Limb (tissue), 2 donors: ENCODE measurements at regions not wholly inside any gene's neighbourhood (a gene's known extent, or its start where the extent isn't known, plus 50 kb on each side); places are given as distances from the start of the nearest gene placed in this dataset.

Source experiments
- DNase-seq, 2 donors: peaks; one replicate each; pipeline ENCODE4 v3.0.0-alpha.2; 2016; ENCODE audit errors: extremely low spot score in 2 of 2

DNA sequence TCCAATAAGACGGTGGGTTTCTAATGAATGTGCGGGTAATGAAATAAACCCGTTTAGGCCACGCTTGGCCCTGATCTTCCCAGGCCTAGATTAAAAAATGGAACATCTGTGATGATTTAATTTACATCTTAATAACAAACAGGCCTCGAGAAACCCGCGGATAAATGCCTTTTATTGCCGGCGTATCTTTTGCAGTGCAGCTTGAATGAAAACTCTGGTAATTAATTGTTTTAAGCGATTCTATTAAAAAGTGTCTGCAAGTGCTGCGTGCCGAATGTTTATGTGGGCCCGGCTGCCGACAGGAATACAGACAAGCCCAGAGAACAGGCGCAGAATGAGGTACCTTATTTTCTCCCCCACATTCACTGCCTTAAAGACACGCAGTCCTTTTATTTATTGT is 420.7 kb downstream of the MN1 start:
- DNase-seq: no peak

DNA sequence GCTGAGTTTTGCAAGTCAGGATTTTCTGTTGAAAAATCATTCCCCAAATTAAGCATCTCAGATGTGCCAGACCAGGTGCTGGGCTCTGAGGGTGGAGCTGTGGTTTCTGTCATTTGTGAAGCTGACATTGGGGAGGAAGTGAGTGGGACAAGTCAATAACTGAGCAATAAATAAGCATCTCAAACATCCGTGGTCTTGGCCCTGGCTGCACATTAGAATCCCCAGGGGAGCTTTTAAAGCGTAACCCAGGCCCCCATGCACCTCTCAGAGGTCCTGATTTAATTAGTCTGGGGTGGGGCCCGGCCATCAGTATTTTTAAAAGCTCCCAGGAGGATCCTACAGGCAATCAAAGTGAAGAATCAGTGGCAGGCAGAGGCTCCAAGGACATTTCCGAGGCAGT is 420.0 kb downstream of the MN1 start:
- no peak for DNase-seq

DNA sequence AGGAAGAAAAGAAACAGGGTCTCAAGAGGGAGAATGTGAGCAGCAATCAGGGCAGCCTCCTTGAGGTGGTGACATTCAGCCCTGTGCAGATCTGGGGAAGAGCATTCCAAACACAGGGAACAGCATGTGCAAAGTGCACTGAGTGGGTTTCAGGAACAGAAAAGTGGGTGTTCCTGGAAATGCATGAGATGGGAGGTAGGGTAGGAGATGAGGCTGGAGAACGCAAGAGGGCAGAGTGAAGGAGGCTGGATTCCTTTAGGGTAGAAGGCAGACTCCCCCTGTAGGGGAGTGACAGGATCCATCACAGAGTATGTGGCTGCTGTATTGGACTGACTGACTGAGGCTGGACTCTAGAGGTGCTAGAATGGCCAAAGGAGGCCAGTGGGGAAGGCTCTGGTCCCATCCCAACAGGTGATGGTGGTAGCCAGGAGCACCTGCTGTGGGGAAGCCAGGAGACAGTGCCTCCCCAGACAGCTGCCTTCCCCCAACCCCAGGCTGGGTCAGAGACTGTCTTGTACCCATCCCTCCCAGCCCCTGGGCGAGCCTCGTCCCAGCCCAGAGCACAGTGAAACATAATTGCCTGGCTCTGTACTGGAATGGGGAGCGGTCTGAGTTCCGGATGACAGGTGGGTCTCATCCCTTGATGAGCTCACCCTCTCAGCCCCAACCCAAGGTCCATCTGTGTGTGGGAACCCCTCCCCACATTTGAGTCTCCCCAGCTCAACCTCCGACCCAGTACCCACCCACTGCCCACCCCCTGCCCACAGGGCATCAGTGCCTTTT is 419.4 kb downstream of the MN1 start:
- no peak for DNase-seq

DNA sequence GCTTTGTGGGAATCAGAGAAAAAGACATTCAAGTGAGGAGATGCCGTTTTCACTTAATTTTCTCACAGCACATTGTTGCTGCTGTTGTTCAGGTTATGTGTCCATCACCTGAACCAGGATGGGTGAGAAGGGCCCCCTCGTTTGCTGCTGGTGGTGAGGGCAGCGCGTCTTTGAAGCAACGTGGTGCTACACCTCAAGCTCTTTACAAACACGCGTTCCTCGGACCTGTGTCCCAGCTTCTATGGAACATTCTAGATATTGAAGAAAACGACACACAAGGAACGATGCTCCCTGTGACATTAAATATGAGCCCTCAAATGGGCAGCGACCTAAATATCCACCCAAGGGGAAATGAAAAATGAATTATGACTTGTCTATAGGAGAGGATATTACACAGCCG is 418.6 kb downstream of the MN1 start:
- peak in 1 of 2 donors; percentile 7 for DNase-seq

DNA sequence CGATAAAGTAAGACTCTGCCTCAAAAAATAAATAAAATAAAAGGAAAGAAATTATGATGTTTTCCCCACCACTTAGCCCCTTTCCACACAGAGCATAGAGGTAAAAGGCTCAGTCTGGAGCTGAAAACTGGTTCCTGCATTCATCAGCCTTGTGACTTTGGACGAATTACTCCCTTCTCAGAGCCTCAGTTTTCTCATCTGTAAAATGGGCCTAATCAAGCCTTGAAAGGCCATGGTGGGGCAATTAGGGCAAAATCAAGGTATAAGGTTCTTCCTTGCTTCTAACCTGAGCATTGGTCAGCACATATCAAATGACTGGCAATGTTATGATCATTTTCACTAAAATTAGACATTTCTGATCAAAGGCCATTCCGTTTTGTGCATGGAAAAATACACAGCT is 417.7 kb downstream of the MN1 start:
- DNase-seq: no peak

DNA sequence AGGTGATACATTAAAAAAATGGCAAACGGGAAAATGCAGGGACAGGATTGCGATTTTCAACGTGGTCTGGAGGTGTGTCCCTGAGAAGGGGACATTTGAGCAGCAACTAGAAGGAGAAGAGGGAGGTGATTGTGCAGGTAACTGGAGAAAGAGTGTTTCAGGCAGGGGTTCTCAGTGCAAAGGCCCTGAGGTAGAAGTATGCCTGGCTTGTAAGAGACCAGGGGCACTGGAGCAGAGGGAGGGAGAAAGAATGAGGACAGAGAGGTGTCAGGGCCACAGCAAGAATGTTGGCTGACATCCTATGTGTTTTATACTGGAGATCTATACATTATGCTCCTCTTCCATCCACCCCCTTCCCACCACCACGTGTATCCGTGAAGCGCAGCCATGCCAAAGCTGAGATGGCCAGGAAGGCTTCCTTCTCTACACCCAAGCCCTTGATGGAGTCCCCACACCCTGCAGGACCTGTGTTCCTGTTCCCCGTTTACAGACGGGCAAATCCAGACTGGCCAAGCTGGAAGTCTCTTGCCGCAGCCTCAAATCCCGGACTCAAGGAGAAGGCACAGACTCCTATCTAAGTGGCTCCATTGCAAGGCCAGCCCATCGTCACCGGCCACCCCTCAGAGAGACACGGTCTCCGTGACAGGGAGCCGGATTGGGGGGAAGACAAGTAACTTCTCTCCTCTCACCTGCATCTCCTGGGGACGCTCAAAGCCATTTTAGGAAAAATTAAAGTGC is 416.1 kb downstream of the MN1 start:
- peak in 1 of 2 donors; percentile 28 for DNase-seq

DNA sequence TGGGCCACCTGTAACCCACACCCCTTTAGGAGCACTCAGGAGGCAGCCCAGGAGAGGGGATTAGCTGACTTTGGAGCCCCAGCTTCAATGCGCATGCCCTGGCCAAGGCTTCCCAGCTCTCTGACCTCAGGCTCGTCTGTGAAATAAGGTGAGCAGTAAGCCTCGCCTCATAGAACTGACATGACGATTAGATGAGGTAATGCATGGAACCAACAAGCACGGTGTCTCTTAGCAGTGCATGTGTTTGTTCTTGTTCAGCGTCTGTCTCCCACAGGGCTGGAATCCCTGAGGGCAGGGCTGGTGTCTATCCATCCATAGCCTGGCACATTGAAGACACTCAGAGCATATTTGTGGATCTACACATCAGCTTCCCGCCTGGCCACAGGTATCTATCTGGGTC is 415.4 kb downstream of the MN1 start:
- DNase-seq: peak in 1 of 2 donors; percentile 29

DNA sequence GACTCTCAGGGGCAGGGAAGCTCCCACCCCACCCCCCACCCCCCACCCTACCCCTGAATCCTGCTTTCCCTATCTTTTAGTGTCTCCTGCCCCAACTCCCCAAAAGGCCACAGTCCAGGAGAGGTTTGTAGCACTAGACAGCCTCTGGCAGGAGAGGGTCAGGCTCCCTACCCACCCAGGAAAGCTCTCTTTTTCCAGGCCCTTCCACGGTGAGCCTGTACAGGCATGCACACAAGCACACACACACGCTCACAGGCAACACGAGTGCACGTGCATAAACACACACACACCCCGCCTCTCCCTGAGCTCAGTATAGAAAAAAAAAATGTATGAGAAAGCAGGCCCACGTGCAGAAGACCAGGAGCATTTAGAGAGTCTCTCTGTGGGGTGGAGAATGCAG is 414.0 kb downstream of the MN1 start:
- peak in 1 of 2 donors; percentile 28 for DNase-seq

DNA sequence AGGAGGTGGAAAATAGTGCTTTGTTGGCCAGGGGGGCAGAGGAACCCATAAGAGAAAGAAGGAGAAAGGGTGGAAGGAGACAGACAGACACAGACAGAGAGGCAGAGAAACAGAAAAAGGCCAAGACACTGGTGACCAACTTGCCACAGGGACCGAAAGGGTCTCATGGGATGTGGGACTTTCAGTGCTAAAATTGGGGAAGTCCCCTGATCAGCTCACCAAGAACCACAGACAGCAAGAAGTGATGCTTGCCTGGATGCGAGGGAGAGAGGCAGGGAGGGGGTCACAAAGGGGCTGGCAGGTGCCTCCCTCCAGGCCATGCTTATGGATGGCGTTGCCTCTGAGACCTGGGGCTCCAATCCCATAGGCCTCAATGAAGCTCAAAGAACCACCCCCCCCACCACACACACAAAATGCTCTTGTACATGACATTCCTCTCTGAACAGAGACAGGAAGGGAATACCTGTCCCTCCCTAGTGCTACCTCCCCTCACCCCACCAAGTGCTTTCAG is 413.4 kb downstream of the MN1 start:
- DNase-seq: peak in 1 of 2 donors; percentile 18

DNA sequence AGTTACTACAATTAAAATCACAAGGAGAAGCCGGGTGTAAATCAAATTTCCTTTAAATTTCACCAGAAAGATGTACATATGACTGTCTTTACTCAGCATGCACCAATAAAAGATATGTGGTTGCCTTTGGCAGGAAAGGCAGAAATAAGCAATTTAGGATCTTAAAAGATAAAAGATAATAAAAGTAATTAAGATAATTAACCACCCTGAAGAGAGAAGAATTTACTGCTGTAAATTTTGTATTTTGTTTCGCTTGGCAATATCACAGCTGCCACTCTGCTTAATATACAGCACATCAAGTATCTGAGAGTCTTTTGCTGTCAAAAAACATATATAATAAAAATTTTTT is 411.9 kb downstream of the MN1 start:
- no peak for DNase-seq

DNA sequence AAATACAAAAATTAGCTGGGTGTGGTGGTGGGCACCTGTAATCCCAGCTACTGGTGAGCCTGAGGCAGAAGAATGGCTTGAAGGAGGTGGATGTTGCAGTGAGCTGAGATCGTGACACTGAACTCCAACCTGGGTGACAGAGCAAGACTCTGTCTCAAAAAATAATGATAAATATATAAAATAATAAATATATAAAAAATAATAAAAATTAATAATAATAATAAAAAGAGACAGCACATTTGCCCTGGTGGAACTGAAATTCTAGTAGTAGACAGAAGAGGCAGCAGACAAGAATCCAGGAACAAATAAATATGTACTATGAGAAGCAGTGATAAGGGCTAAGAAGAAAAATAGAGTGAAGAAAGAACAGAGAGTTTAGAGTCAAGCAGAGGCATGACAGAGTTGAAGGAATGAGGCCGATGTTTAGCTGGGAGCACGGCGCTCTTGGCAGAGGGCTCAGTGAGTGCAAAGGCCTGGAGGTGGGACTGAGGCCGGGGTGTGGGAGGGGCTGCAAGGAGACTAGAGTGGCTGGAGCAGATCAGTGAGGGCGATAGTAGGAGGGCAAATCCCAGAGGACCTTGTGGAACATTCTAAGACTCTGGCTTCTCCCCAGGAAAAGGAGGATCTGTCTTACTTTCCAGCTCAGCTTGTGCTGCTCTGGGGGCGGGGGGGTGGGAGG is 410.3 kb downstream of the MN1 start:
- no peak for DNase-seq

DNA sequence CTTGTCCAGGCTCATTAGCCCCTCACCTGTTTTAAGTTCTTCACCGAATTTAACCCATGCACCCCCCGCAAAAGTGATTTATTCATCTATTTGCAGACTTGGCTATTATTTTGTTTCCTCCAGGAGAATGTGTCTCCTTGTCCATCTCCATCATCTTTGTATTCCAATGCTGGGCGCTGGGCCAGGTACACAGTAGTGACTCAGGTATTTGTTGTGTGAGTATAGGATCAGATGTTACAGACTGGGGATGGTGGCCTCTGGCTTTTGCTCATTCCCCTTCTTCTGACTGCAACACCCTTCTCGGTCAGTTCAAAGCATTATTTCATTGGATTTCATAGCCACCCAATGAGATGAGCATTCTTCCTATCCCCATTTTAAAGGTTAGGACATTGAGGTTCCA is 408.2 kb downstream of the MN1 start:
- no peak for DNase-seq

DNA sequence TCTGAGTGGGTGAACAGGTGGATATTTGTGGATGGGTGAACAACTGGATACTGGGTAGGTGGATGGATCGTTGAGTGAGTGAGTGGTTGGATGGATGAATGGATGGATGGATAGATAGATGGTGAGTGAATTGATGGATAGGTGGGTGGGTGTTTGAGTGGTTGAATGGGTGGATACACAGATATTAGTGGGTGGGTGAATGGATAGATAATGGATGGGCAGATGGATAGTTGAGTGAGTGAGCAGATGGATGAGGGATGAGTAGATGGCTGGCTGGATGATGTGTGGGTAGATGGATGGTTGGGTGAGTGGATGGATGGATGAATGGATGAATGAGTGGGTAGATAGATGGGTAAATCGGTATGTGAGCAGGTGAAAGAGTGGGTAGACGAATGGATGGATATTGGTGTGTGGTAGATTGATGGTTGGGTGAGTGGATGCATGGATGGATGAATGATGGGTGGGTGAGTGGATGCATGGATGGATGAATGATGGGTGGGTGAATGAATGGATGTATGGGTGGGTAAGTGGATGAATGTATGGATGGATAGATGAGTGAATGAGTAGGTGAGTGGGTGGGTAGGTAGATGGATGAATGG is 406.7 kb downstream of the MN1 start:
- DNase-seq: no peak

DNA sequence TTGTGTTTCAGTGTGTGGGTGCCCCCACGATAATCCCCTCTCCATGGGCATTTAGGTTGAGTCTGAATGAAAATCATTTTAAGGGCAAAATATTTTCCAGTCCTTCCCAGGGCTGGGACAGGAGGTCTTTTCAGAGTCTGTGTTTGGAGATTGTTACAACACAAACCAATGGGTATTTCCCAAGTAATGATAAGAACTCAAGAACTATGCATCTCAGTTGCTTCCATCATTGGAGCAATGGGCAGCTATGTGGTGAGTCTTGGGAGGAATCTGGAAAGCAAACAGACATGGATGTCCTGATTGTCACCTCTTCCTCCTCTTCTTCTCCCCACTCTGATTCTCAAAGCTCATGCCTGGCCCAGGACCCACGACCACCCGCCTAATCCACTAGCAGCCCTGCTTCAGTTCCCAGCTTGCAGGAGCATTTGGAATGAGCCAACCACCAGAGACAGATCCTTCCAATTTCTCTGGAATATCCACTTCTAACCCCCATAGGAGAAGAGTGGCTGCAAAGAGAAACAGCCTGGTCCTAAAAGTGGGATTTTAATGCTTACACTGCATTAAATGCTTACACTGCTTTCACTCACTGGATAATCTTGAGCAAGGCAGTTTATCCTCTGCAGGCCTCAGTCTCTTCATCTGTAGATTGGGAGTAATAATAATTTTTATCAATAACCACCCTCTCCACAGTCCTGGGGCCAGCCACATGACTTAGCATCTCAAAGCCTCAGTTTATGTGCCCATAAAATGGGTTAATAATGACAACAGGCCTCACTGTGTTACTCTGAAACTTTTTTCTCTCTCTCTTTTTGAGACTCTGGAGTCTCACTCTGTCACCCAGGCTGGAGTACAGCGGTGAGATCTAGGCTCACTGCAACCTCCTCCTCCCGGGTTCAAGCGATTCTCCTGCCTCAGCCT is 404.3 kb downstream of the MN1 start:
- no peak for DNase-seq

DNA sequence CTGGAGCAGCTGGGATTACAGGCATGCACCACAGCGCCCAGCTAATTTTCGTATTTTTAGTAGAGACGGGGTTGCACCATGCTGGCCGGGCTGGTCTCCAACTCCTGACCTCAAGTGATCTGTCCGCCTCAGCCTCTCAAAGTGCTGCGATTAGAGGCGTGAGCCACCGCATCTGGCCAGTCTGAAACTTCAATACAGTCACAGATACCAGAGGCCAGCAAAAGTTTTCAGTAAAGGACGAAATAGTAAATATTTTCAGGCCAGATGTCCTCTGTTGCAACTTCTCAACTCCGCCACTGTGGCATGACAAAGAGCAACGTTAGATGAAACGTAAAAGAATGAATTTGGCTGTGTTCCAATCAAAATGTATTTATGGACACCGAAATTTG is 403.6 kb downstream of the MN1 start:
- no peak for DNase-seq

DNA sequence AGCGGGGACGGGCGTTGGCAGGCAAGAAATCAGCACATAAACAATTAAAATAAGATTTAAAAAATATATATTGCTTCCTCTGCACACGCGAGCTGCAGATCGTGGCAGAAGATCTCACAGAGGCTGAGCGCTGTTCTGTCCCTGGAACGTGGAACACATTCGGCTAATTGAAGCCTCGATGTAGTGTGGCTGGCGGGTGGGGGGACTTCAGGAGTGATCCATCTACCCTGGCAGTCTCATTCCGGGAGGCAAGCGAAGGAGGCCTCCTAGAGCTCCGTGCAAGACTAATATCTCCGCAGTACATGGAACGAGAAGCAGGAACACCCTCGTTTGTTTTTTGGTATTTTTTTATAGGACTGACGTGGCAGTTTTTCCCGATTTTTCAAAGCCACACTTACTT is 402.4 kb downstream of the MN1 start:
- no peak for DNase-seq

DNA sequence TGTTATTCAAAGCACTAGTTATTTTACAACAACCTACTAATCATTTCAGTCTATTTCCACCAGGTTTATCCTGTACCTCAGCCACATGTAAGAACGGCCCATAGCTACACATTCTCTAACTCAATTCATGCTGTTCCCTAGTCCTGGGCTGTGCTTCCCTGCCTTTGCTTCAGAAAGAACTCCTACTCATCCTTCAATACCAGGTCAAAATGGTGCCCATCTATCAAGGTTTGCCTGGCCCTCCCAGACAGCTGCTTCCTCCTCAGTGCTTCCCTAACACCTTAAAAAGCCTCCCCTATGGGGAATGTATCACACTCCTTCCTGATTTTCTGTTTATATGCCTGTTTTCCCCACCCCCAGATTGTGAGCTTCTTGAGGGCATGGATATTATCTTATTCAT is 400.7 kb downstream of the MN1 start:
- DNase-seq: no peak

DNA sequence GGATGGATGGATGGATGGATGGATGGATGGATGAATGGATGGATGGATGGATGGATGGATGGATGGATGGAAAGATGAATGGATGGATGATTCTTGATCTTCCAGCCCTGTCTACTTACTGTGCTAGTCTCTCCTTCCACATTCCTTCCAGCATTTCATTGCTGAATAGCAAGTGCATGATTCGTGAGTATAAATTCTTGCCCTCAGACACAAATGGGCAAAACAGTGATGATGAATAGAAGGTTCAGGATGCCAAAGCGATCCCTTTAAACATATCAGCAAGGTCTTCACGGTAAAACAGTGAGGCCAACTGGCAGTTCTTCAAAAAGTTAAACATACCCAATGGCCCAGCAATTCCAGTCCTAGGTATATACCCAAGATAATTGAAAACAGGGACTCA is 400.2 kb downstream of the MN1 start:
- no peak for DNase-seq

DNA sequence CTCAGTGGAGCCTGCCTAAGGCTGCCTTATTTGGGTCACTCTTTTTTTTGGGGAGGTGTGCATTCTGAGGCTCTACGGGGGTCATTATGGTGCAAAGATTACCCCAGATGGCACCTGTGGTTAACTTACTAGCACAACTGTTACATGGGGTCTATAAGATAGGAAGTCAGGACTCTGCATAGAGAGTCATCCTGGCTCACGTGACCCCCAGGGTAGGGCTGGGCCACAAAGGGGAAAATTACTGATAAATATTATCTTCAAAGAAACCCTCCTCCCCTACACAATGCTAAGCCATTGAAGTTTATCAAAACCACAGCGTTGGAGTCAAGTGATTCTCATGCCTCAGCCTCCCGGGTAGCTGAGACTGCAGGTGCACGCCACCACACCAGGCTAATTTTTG is 397.1 kb downstream of the MN1 start:
- DNase-seq: no peak

DNA sequence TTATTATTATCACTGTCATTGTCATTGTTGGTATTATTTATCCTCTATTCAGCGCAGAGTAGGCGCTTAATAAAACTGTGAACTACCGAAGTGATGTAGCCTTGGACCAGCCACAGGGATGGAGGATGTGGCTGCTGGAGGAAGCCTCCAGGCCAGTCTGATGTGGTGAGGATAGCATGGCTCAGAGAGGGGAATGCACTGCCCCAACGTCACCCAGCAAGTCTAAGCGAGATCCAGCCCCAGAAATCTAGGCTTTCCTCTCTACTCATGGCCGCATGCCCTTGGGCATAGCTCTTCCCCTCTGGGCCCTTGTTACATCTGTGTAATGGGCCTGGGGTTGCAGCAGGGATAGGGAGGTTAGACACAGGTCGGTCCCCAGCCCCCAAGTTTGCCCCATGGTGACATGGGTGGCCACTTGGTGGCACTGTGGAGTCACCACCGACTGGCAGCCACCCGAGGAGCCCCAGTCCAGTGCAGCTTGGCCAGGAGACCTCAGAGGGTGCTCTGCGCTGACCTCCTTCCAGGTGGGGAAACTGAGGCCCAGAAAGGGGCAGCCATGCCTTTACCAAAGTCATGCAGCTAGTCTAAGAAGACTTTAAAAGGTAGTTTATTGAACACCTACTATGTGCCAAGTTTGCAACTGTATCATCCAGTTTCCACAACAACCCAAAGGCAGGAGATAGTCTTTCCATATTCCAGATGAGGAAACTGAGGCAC is 395.7 kb downstream of the MN1 start:
- DNase-seq: peak in 1 of 2 donors; percentile 55
